ENCODE measurements at regions not wholly inside any gene's neighbourhood (a gene's known extent, or its start where the extent isn't known, plus 50 kb on each side); places are given as distances from the start of the nearest gene placed in this dataset.

GRCh38 chr10:120278069-120278468, 179.0 kb upstream of the PLPP4 start:
- Histone ChIP-seq H3K36me3 (ENCODE audit: control insufficient read depth in 3 of 3, insufficient read depth in 2 of 3, low read depth in 1 of 3, low read length in 3 of 3) (no peaks in the 10 kb centered on the region), H3K4me3 (ENCODE audit: low read depth in 1 of 3, low read length in 3 of 3) (no peak overlapping the region), H3K4me1 (ENCODE audit: control insufficient read depth in 3 of 3, insufficient read depth in 2 of 3, low read depth in 1 of 3, low read length in 2 of 3) (no peaks in the 10 kb centered on the region), H3K27me3 (ENCODE audit: control insufficient read depth in 3 of 3, insufficient read depth in 3 of 3, low read length in 3 of 3) (no peaks in the 10 kb centered on the region), H3K9me3 (ENCODE audit: control insufficient read depth in 2 of 2, insufficient read depth in 1 of 2, low read depth in 1 of 2, low read length in 1 of 2) (no peaks in the 10 kb centered on the region), H3K27ac (ENCODE audit: low read depth in 1 of 3, low read length in 2 of 3) (no peak overlapping the region)
- FAIRE-seq: no peak
- no peak for DNase-seq
- 21 to 29% (median 22%) methylated on average over 1 of the region's 1 CpG for WGBS, 3 donors

GRCh38 chr10:120279196-120279595, 177.8 kb upstream of the PLPP4 start:
- no peak for FAIRE-seq

GRCh38 chr10:120282421-120282820, 174.6 kb upstream of the PLPP4 start:
- DNase-seq (no peak), FAIRE-seq (no peak)
- Histone ChIP-seq H3K4me3 (ENCODE audit: low read depth in 1 of 3, low read length in 3 of 3) (no peak overlapping the region), H3K27ac (ENCODE audit: low read depth in 1 of 3, low read length in 2 of 3) (no peak overlapping the region), H3K4me1 (ENCODE audit: control insufficient read depth in 3 of 3, insufficient read depth in 2 of 3, low read depth in 1 of 3, low read length in 2 of 3) (no peaks in the 10 kb centered on the region), H3K9me3 (ENCODE audit: control insufficient read depth in 2 of 2, insufficient read depth in 1 of 2, low read depth in 1 of 2, low read length in 1 of 2) (no peaks in the 10 kb centered on the region), H3K27me3 (ENCODE audit: control insufficient read depth in 3 of 3, insufficient read depth in 3 of 3, low read length in 3 of 3) (no peaks in the 10 kb centered on the region), H3K36me3 (ENCODE audit: control insufficient read depth in 3 of 3, insufficient read depth in 2 of 3, low read depth in 1 of 3, low read length in 3 of 3) (no peaks in the 10 kb centered on the region)
- 83 to 84% (median 84%) methylated on average over 8 of the region's 8 CpGs for WGBS, 3 donors

More at GRCh38 chr10:120279196-120279595, 177.8 kb upstream of the PLPP4 start:
- no peaks in the 10 kb centered on the region for H3K36me3 ChIP-seq (ENCODE audit: control insufficient read depth in 3 of 3, insufficient read depth in 2 of 3, low read depth in 1 of 3, low read length in 3 of 3)
- H3K4me1 ChIP-seq (ENCODE audit: control insufficient read depth in 3 of 3, insufficient read depth in 2 of 3, low read depth in 1 of 3, low read length in 2 of 3): no peaks in the 10 kb centered on the region
- H3K27me3 ChIP-seq (ENCODE audit: control insufficient read depth in 3 of 3, insufficient read depth in 3 of 3, low read length in 3 of 3): no peaks in the 10 kb centered on the region
- H3K27ac ChIP-seq (ENCODE audit: low read depth in 1 of 3, low read length in 2 of 3): no peak overlapping the region
- no peak for DNase-seq
- 91 to 97% (median 95%) methylated on average over 1 of the region's 1 CpG for WGBS, 3 donors
- no peak overlapping the region for H3K4me3 ChIP-seq (ENCODE audit: low read depth in 1 of 3, low read length in 3 of 3)
- no peaks in the 10 kb centered on the region for H3K9me3 ChIP-seq (ENCODE audit: control insufficient read depth in 2 of 2, insufficient read depth in 1 of 2, low read depth in 1 of 2, low read length in 1 of 2)

- FAIRE-seq: no peak
- no peaks in the 10 kb centered on the region for H3K27me3 ChIP-seq (ENCODE audit: control insufficient read depth in 3 of 3, insufficient read depth in 3 of 3, low read length in 3 of 3)
- no peaks in the 10 kb centered on the region for H3K4me1 ChIP-seq (ENCODE audit: control insufficient read depth in 3 of 3, insufficient read depth in 2 of 3, low read depth in 1 of 3, low read length in 2 of 3)
- H3K9me3 ChIP-seq (ENCODE audit: control insufficient read depth in 2 of 2, insufficient read depth in 1 of 2, low read depth in 1 of 2, low read length in 1 of 2): no peaks in the 10 kb centered on the region
- H3K36me3 ChIP-seq (ENCODE audit: control insufficient read depth in 3 of 3, insufficient read depth in 2 of 3, low read depth in 1 of 3, low read length in 3 of 3): no peaks in the 10 kb centered on the region
- 74 to 75% (median 74%) methylated on average over 6 of the region's 6 CpGs for WGBS, 3 donors
- no peak for DNase-seq
- H3K4me3 ChIP-seq (ENCODE audit: low read depth in 1 of 3, low read length in 3 of 3): no peak overlapping the region
- H3K27ac ChIP-seq (ENCODE audit: low read depth in 1 of 3, low read length in 2 of 3): no peak overlapping the region
These were observed 174.1 kb upstream of the PLPP4 start for GRCh38 chr10:120282846-120283492.

- no peak for FAIRE-seq
- Histone ChIP-seq H3K4me3 (ENCODE audit: low read depth in 1 of 3, low read length in 3 of 3) (no peak overlapping the region), H3K36me3 (ENCODE audit: control insufficient read depth in 3 of 3, insufficient read depth in 2 of 3, low read depth in 1 of 3, low read length in 3 of 3) (no peaks in the 10 kb centered on the region), H3K9me3 (ENCODE audit: control insufficient read depth in 2 of 2, insufficient read depth in 1 of 2, low read depth in 1 of 2, low read length in 1 of 2) (no peaks in the 10 kb centered on the region), H3K27me3 (ENCODE audit: control insufficient read depth in 3 of 3, insufficient read depth in 3 of 3, low read length in 3 of 3) (no peaks in the 10 kb centered on the region), H3K27ac (ENCODE audit: low read depth in 1 of 3, low read length in 2 of 3) (no peak overlapping the region), H3K4me1 (ENCODE audit: control insufficient read depth in 3 of 3, insufficient read depth in 2 of 3, low read depth in 1 of 3, low read length in 2 of 3) (no peaks in the 10 kb centered on the region)
- WGBS, 3 donors: 76 to 81% (median 77%) methylated on average over 6 of the region's 6 CpGs
- DNase-seq: no peak
These were observed 171.6 kb upstream of the PLPP4 start for GRCh38 chr10:120285408-120285807.

GRCh38 chr10:120286280-120286679, 170.7 kb upstream of the PLPP4 start:
- Histone ChIP-seq H3K36me3 (ENCODE audit: control insufficient read depth in 3 of 3, insufficient read depth in 2 of 3, low read depth in 1 of 3, low read length in 3 of 3) (no peaks in the 10 kb centered on the region), H3K9me3 (ENCODE audit: control insufficient read depth in 2 of 2, insufficient read depth in 1 of 2, low read depth in 1 of 2, low read length in 1 of 2) (no peaks in the 10 kb centered on the region), H3K4me1 (ENCODE audit: control insufficient read depth in 3 of 3, insufficient read depth in 2 of 3, low read depth in 1 of 3, low read length in 2 of 3) (no peaks in the 10 kb centered on the region), H3K27me3 (ENCODE audit: control insufficient read depth in 3 of 3, insufficient read depth in 3 of 3, low read length in 3 of 3) (no peaks in the 10 kb centered on the region), H3K27ac (ENCODE audit: low read depth in 1 of 3, low read length in 2 of 3) (no peak overlapping the region), H3K4me3 (ENCODE audit: low read depth in 1 of 3, low read length in 3 of 3) (no peak overlapping the region)
- DNase-seq (no peak), FAIRE-seq (no peak)
- 49 to 65% (median 52%) methylated on average over 3 of the region's 3 CpGs for WGBS, 3 donors

- Histone ChIP-seq H3K36me3 (ENCODE audit: control insufficient read depth in 3 of 3, insufficient read depth in 2 of 3, low read depth in 1 of 3, low read length in 3 of 3) (no peaks in the 10 kb centered on the region), H3K9me3 (ENCODE audit: control insufficient read depth in 2 of 2, insufficient read depth in 1 of 2, low read depth in 1 of 2, low read length in 1 of 2) (no peaks in the 10 kb centered on the region), H3K4me1 (ENCODE audit: control insufficient read depth in 3 of 3, insufficient read depth in 2 of 3, low read depth in 1 of 3, low read length in 2 of 3) (no peaks in the 10 kb centered on the region), H3K27ac (ENCODE audit: low read depth in 1 of 3, low read length in 2 of 3) (no peak overlapping the region), H3K27me3 (ENCODE audit: control insufficient read depth in 3 of 3, insufficient read depth in 3 of 3, low read length in 3 of 3) (no peaks in the 10 kb centered on the region), H3K4me3 (ENCODE audit: low read depth in 1 of 3, low read length in 3 of 3) (no peak overlapping the region)
- FAIRE-seq (no peak), DNase-seq (no peak)
- WGBS, 3 donors: 76 to 85% (median 79%) methylated on average over 5 of the region's 5 CpGs
These were observed 156.5 kb upstream of the PLPP4 start for GRCh38 chr10:120300513-120300912.

GRCh38 chr10:120308589-120308988, 148.4 kb upstream of the PLPP4 start:
- Histone ChIP-seq H3K36me3 (ENCODE audit: control insufficient read depth in 3 of 3, insufficient read depth in 2 of 3, low read depth in 1 of 3, low read length in 3 of 3) (no peaks in the 10 kb centered on the region), H3K27me3 (ENCODE audit: control insufficient read depth in 3 of 3, insufficient read depth in 3 of 3, low read length in 3 of 3) (peaks cover 0 to 2% (median 0%) of the 10 kb centered on the region in 3 donors), H3K9me3 (ENCODE audit: control insufficient read depth in 2 of 2, insufficient read depth in 1 of 2, low read depth in 1 of 2, low read length in 1 of 2) (peaks cover 0 to 4% of the 10 kb centered on the region in 2 donors), H3K4me3 (ENCODE audit: low read depth in 1 of 3, low read length in 3 of 3) (no peak overlapping the region), H3K27ac (ENCODE audit: low read depth in 1 of 3, low read length in 2 of 3) (no peak overlapping the region), H3K4me1 (ENCODE audit: control insufficient read depth in 3 of 3, insufficient read depth in 2 of 3, low read depth in 1 of 3, low read length in 2 of 3) (no peaks in the 10 kb centered on the region)
- FAIRE-seq (no peak), DNase-seq (no peak)
- WGBS, 3 donors: 70 to 81% (median 73%) methylated on average over 3 of the region's 3 CpGs

- H3K27me3 ChIP-seq (ENCODE audit: control insufficient read depth in 3 of 3, insufficient read depth in 3 of 3, low read length in 3 of 3): peaks cover 0 to 2% (median 0%) of the 10 kb centered on the region in 3 donors
- no peaks in the 10 kb centered on the region for H3K4me1 ChIP-seq (ENCODE audit: control insufficient read depth in 3 of 3, insufficient read depth in 2 of 3, low read depth in 1 of 3, low read length in 2 of 3)
- no peak overlapping the region for H3K27ac ChIP-seq (ENCODE audit: low read depth in 1 of 3, low read length in 2 of 3)
- H3K4me3 ChIP-seq (ENCODE audit: low read depth in 1 of 3, low read length in 3 of 3): no peak overlapping the region
- WGBS, 3 donors: 70 to 87% (median 73%) methylated on average over 2 of the region's 2 CpGs
- no peaks in the 10 kb centered on the region for H3K9me3 ChIP-seq (ENCODE audit: control insufficient read depth in 2 of 2, insufficient read depth in 1 of 2, low read depth in 1 of 2, low read length in 1 of 2)
- no peaks in the 10 kb centered on the region for H3K36me3 ChIP-seq (ENCODE audit: control insufficient read depth in 3 of 3, insufficient read depth in 2 of 3, low read depth in 1 of 3, low read length in 3 of 3)
- DNase-seq (no peak), FAIRE-seq (no peak)
These were observed 143.3 kb upstream of the PLPP4 start for GRCh38 chr10:120313715-120314114.
